ENCODE measurements at regions not wholly inside any gene's neighbourhood (a gene's known extent, or its start where the extent isn't known, plus 50 kb on each side); places are given as distances from the start of the nearest gene placed in this dataset.

DNA sequence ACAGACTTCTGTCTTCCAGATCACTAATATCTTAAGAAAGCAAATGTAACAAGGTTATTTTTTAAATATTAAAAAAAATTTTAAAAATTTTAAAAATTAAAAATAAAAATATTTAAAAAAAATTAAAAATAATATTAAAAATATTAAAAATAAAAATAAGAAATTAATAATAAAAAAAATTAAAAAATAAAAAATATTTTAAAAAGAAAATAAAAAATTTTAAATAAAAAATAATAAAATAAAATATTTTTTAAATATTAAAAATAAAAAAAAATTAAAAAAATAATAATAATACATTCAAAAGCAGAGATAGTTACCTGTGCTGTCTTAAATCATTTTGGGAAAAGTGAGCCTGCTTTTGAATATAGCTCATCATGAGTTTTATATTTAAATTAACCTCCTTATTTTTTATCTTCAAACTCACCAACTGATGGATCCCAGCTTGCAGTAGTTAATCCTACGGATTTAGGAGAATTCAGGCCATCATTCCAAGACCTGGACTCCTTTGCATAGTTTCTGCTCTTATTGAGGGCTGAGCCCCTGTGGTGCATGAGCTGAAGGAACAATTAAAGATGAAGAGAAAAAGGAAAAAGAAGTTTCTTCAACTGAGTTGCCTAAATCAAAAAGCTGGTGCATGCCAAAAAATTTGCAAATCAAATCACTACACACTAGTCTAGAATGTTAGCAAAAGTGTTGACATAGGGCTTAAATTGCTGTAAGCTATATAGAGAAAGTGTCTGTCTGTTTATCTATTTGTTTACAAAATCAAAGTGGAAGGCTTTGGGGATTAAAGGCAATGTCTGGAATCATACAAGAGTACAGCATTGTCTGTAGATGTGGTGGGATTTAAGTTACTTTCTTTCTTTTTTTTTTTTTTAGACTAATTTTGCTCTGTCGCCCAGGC, 50.5 kb upstream of the ZNF438 start:
- WGBS (ENCODE audit: insufficient coverage, insufficient read length), result no CpG with 5 or more reads among the region's 2 CpGs

DNA sequence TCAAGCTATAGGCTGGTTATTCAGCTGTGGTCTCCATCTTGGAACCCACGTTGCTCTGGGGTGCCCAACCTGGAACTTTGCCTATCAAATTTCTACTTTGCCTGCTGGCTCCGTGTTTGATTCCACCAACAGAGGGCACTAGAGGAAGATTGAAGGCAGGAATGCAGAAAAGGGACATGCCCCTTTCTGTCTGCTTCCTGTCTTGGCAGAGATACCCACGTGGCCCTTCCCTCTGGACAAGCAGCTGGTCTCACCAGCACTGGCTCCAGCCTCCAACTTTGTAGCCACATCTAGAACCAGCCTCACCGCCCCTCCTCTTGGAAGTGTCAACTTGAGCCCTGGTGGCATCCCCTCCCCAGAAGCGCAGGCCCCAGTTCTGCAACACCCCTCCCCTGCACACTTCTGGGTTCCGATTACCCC, 52.1 kb upstream of the ZNF438 start:
- no peak overlapping the region for H3K27ac ChIP-seq (ENCODE audit: low read length)
- H3K9me3 ChIP-seq (ENCODE audit: control insufficient read depth, insufficient read depth, low read length), result no peaks in the 10 kb centered on the region
- no peaks in the 10 kb centered on the region for H3K36me3 ChIP-seq (ENCODE audit: control insufficient read depth, insufficient read depth, low read length)
- no CpG with 5 or more reads among the region's 6 CpGs for WGBS (ENCODE audit: insufficient coverage, insufficient read length)
- no peaks in the 10 kb centered on the region for H3K4me1 ChIP-seq (ENCODE audit: control insufficient read depth, insufficient read depth, low read length)
- peak; percentile 63 for DNase-seq (ENCODE audit: low read depth, low spot score)
- H3K4me3 ChIP-seq (ENCODE audit: low read length), result no peak overlapping the region
- H3K27me3 ChIP-seq (ENCODE audit: control insufficient read depth, insufficient read depth, low read length), result no peaks in the 10 kb centered on the region

More for the DNA sequence above, 50.5 kb upstream of the ZNF438 start:
- Histone ChIP-seq H3K27me3 (ENCODE audit: control insufficient read depth, insufficient read depth, low read length) (no peaks in the 10 kb centered on the region), H3K4me1 (ENCODE audit: control insufficient read depth, insufficient read depth, low read length) (no peaks in the 10 kb centered on the region), H3K27ac (ENCODE audit: low read length) (no peak overlapping the region), H3K4me3 (ENCODE audit: low read length) (no peak overlapping the region), H3K36me3 (ENCODE audit: control insufficient read depth, insufficient read depth, low read length) (no peaks in the 10 kb centered on the region), H3K9me3 (ENCODE audit: control insufficient read depth, insufficient read depth, low read length) (no peaks in the 10 kb centered on the region)
- DNase-seq (ENCODE audit: low read depth, low spot score), result no peak

- DNase-seq (ENCODE audit: low read depth, low spot score), result no peak
- Histone ChIP-seq H3K36me3 (ENCODE audit: control insufficient read depth, insufficient read depth, low read length) (no peaks in the 10 kb centered on the region), H3K4me1 (ENCODE audit: control insufficient read depth, insufficient read depth, low read length) (no peaks in the 10 kb centered on the region), H3K27me3 (ENCODE audit: control insufficient read depth, insufficient read depth, low read length) (no peaks in the 10 kb centered on the region), H3K4me3 (ENCODE audit: low read length) (no peak overlapping the region), H3K27ac (ENCODE audit: low read length) (no peak overlapping the region), H3K9me3 (ENCODE audit: control insufficient read depth, insufficient read depth, low read length) (no peaks in the 10 kb centered on the region)
- WGBS (ENCODE audit: insufficient coverage, insufficient read length), result no CpG with 5 or more reads among the region's 3 CpGs
Observed at GRCh38 chr10:31087011-31087410, 55.3 kb upstream of the ZNF438 start.

GRCh38 chr10:31087851-31088250, 56.2 kb upstream of the ZNF438 start:
- H3K4me1 ChIP-seq (ENCODE audit: control insufficient read depth, insufficient read depth, low read length), result no peaks in the 10 kb centered on the region
- no peaks in the 10 kb centered on the region for H3K36me3 ChIP-seq (ENCODE audit: control insufficient read depth, insufficient read depth, low read length)
- no peak for DNase-seq (ENCODE audit: low read depth, low spot score)
- H3K27ac ChIP-seq (ENCODE audit: low read length), result no peak overlapping the region
- no CpG with 5 or more reads among the region's 1 CpG for WGBS (ENCODE audit: insufficient coverage, insufficient read length)
- no peak overlapping the region for H3K4me3 ChIP-seq (ENCODE audit: low read length)
- H3K9me3 ChIP-seq (ENCODE audit: control insufficient read depth, insufficient read depth, low read length), result no peaks in the 10 kb centered on the region
- H3K27me3 ChIP-seq (ENCODE audit: control insufficient read depth, insufficient read depth, low read length), result no peaks in the 10 kb centered on the region

GRCh38 chr10:31090894-31091607, 59.4 kb upstream of the ZNF438 start:
- Histone ChIP-seq H3K9me3 (ENCODE audit: control insufficient read depth, insufficient read depth, low read length) (no peaks in the 10 kb centered on the region), H3K4me3 (ENCODE audit: low read length) (no peak overlapping the region), H3K36me3 (ENCODE audit: control insufficient read depth, insufficient read depth, low read length) (no peaks in the 10 kb centered on the region), H3K27ac (ENCODE audit: low read length) (no peak overlapping the region), H3K27me3 (ENCODE audit: control insufficient read depth, insufficient read depth, low read length) (no peaks in the 10 kb centered on the region), H3K4me1 (ENCODE audit: control insufficient read depth, insufficient read depth, low read length) (no peaks in the 10 kb centered on the region)
- DNase-seq (ENCODE audit: low read depth, low spot score), result no peak
- WGBS (ENCODE audit: insufficient coverage, insufficient read length), result no CpG with 5 or more reads among the region's 4 CpGs

- Histone ChIP-seq H3K36me3 (ENCODE audit: control insufficient read depth, insufficient read depth, low read length) (no peaks in the 10 kb centered on the region), H3K4me3 (ENCODE audit: low read length) (no peak overlapping the region), H3K9me3 (ENCODE audit: control insufficient read depth, insufficient read depth, low read length) (no peaks in the 10 kb centered on the region), H3K27me3 (ENCODE audit: control insufficient read depth, insufficient read depth, low read length) (no peaks in the 10 kb centered on the region), H3K27ac (ENCODE audit: low read length) (no peak overlapping the region), H3K4me1 (ENCODE audit: control insufficient read depth, insufficient read depth, low read length) (no peaks in the 10 kb centered on the region)
- DNase-seq (ENCODE audit: low read depth, low spot score), result no peak
- WGBS (ENCODE audit: insufficient coverage, insufficient read length), result no CpG with 5 or more reads among the region's 11 CpGs
Observed at GRCh38 chr10:31095677-31096560, 64.3 kb upstream of the ZNF438 start.

DNA sequence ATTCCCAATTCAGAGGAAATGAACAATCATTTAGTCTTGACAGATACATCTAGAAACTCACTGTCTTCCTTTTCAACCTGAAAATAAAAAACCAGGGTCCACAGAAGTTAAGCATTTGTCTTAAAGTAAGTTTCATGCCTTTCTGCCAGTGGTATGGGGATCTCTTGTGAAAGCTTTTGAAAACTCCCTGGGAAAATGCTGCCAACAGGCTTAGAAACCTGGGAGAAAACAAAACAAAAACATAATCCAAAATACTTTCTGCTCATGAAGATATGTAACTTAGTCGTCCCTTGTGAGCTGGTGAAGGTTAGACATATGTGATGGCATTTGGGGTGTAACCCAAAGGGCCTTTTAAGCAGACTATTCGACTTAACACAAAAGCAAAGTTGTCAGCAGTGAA, 66.4 kb upstream of the ZNF438 start:
- no peaks in the 10 kb centered on the region for H3K4me1 ChIP-seq (ENCODE audit: control insufficient read depth, insufficient read depth, low read length)
- DNase-seq (ENCODE audit: low read depth, low spot score), result no peak
- H3K4me3 ChIP-seq (ENCODE audit: low read length), result no peak overlapping the region
- no peak overlapping the region for H3K27ac ChIP-seq (ENCODE audit: low read length)
- H3K9me3 ChIP-seq (ENCODE audit: control insufficient read depth, insufficient read depth, low read length), result no peaks in the 10 kb centered on the region
- H3K27me3 ChIP-seq (ENCODE audit: control insufficient read depth, insufficient read depth, low read length), result no peaks in the 10 kb centered on the region
- H3K36me3 ChIP-seq (ENCODE audit: control insufficient read depth, insufficient read depth, low read length), result no peaks in the 10 kb centered on the region
- no CpG with 5 or more reads among the region's 2 CpGs for WGBS (ENCODE audit: insufficient coverage, insufficient read length)

DNA sequence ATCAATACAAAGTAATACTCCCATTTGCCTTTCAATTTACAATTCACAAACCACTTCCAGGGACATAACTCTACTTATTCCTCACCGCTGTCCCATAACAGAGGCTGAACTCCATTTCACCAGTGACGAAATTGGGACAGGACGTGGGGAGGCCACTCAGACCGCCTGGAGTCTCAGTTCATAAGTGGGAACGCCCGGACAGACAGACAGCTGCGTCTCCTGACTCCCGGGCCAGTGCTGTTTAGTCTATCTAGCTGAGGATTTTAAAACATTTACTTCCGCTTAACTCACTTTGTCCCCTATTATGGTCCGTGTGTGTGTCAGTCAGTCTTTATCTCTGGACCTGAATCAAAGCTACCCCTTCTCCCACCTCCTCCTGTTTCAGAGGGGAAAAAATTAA, 67.4 kb upstream of the ZNF438 start:
- no peaks in the 10 kb centered on the region for H3K4me1 ChIP-seq (ENCODE audit: control insufficient read depth, insufficient read depth, low read length)
- DNase-seq (ENCODE audit: low read depth, low spot score), result no peak
- WGBS (ENCODE audit: insufficient coverage, insufficient read length), result no CpG with 5 or more reads among the region's 10 CpGs

DNA sequence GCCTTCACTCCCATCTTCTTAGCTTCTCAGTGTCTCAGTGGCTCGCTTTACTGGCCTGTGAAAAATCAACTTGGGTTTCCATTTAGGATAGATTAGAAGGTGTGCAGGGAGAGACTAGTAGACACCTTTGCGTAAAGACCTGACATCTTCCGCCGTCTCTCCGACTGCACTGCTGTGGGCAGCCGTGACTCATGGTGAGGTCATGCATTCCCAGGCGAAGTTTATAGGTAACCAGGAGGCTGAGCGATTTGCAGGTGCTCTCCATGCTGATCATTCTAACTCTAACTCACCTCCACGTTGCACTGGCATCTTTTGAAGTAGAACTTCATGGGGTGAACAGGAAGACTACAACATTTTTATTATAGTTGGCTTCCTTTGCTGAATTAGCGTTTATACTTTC, 68.0 kb upstream of the ZNF438 start:
- no peak overlapping the region for H3K27ac ChIP-seq (ENCODE audit: low read length)
- no peak for DNase-seq (ENCODE audit: low read depth, low spot score)
- no CpG with 5 or more reads among the region's 10 CpGs for WGBS (ENCODE audit: insufficient coverage, insufficient read length)

More for the DNA sequence above, 67.4 kb upstream of the ZNF438 start:
- Histone ChIP-seq H3K4me3 (ENCODE audit: low read length) (no peak overlapping the region), H3K36me3 (ENCODE audit: control insufficient read depth, insufficient read depth, low read length) (no peaks in the 10 kb centered on the region), H3K9me3 (ENCODE audit: control insufficient read depth, insufficient read depth, low read length) (no peaks in the 10 kb centered on the region), H3K27ac (ENCODE audit: low read length) (no peak overlapping the region), H3K27me3 (ENCODE audit: control insufficient read depth, insufficient read depth, low read length) (no peaks in the 10 kb centered on the region)

DNA sequence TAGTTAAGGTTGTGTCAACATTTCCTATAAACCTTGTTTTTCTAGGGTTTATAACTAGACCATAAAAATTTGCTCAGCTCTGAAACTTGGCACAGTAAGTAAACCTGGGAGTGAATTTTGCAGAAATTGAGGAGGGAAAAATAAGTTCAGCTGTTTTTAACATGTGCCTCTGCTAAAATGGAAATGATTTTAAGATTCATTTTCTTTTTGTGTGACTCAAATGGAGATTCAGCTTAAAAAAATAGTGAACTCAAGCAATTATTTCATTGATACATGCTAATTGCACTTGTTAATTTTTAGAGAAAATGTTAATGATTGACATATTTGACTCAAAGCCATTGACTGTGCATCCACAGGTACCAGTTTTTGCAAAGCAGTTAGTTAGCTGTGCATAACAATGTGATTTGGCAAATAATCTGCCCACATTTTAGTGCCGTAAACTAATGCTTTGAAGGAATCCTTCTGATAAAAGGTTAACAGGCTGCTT, 68.5 kb upstream of the ZNF438 start:
- Histone ChIP-seq H3K27me3 (ENCODE audit: control insufficient read depth, insufficient read depth, low read length) (no peaks in the 10 kb centered on the region), H3K36me3 (ENCODE audit: control insufficient read depth, insufficient read depth, low read length) (no peaks in the 10 kb centered on the region), H3K4me1 (ENCODE audit: control insufficient read depth, insufficient read depth, low read length) (no peaks in the 10 kb centered on the region), H3K4me3 (ENCODE audit: low read length) (no peak overlapping the region), H3K9me3 (ENCODE audit: control insufficient read depth, insufficient read depth, low read length) (no peaks in the 10 kb centered on the region), H3K27ac (ENCODE audit: low read length) (no peak overlapping the region)
- DNase-seq (ENCODE audit: low read depth, low spot score), result no peak
- no CpG with 5 or more reads among the region's 1 CpG for WGBS (ENCODE audit: insufficient coverage, insufficient read length)

More for the DNA sequence above, 68.0 kb upstream of the ZNF438 start:
- Histone ChIP-seq H3K4me1 (ENCODE audit: control insufficient read depth, insufficient read depth, low read length) (no peaks in the 10 kb centered on the region), H3K36me3 (ENCODE audit: control insufficient read depth, insufficient read depth, low read length) (no peaks in the 10 kb centered on the region), H3K27me3 (ENCODE audit: control insufficient read depth, insufficient read depth, low read length) (no peaks in the 10 kb centered on the region), H3K9me3 (ENCODE audit: control insufficient read depth, insufficient read depth, low read length) (no peaks in the 10 kb centered on the region), H3K4me3 (ENCODE audit: low read length) (no peak overlapping the region)
